GM19452 (cell line): ENCODE measurements at regions not wholly inside any gene's neighbourhood (a gene's known extent, or its start where the extent isn't known, plus 50 kb on each side); places are given as distances from the start of the nearest gene placed in this dataset.

Source experiments
- ATAC-seq: cut with Tn5 transposase; IDR thresholded peaks from one replicate; pipeline ENCODE4 v1.9.1; 2021; ENCODE audit not compliant: unreplicated experiment

DNA sequence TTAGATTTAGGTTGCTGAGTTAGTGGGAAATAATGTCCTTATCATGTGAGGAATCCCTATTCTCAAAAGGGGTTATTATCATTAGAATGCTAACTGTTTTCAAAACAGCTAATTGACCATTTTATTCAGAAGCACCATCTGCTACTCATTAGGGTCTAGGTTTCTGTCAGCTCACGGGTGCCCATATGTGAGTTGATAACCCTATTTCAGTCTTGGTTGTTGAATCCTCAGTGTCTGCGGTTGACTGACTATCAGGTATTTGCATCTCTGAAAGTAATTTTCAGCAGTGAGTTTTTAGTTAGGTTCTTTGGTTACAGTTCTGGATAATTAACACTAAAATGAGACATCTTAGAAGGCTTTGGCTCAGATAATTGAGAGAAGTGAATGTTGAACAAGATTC, 1404.0 kb downstream of the AACS start:
- ATAC-seq, result no peak

DNA sequence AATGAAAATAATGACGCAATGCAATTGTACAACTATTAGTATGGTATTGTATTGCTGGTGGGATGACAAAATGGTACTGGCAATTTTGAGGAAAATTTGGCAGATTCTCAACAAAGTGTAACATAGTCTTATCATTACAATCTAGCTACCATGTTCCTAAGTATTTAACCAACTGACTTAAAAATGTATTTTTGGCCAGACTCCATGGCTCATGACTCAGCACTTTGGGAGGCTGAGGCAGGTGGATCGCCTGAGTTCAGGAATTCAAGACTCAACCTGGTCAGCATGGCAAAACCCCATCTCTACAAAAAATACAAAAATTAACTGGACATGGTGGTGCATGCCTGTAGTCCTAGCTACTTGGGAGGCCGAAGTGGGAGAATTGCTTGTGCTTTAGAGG, 1409.5 kb downstream of the AACS start:
- ATAC-seq, result no peak

GRCh38 chr12:126480451-126480850, 1415.2 kb downstream of the AACS start:
- no peak for ATAC-seq

DNA sequence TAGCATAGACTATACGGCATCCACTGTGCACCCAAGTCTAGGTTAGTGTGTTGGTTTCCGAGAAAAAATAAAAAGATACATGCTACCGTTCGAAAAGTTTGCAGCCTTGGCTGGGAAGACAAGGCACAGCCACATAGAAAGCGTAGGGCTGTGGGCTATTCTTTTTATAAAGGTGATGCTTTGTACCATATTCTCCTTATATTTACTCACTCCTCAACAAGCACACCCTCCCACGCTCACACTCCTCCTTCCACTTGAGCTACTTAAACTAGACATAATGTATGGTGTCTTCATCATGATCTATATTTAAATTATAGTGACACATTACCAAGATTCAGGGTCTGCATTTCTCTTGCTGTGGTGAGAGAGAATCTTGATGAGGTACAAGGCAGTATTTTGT, 1416.5 kb downstream of the AACS start:
- no peak for ATAC-seq

DNA sequence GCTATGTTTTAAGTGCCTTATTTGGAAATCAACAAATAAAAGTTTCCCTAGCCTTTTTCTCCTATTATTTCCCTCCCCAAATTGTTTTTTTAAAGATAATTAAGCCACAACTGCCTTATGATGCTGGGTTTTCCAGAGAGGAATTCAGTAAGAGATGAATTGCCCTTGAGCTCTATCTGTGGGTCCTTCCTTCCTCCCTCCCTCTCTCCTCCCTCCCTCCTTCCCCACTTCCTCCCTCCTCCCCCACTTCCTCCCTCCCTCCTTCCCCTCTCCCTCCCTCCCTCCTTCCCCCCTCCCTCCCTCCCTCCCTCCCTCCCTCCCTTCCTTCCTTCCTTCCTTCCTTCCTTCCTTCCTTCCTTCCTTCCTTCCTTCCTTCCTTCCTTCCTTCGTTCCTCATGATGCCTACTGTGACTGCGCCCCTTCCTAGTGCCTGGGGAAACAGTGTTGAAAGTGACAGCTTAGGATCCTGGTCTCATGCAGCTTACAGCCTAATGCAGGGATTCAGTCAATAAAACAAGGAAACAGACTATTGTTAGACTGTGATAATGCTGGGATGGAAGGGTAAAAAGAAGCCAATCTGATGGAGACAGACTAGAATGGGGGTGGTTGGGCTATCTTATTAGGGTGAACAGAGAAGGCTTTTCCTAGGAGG, 1417.1 kb downstream of the AACS start:
- no peak for ATAC-seq

DNA sequence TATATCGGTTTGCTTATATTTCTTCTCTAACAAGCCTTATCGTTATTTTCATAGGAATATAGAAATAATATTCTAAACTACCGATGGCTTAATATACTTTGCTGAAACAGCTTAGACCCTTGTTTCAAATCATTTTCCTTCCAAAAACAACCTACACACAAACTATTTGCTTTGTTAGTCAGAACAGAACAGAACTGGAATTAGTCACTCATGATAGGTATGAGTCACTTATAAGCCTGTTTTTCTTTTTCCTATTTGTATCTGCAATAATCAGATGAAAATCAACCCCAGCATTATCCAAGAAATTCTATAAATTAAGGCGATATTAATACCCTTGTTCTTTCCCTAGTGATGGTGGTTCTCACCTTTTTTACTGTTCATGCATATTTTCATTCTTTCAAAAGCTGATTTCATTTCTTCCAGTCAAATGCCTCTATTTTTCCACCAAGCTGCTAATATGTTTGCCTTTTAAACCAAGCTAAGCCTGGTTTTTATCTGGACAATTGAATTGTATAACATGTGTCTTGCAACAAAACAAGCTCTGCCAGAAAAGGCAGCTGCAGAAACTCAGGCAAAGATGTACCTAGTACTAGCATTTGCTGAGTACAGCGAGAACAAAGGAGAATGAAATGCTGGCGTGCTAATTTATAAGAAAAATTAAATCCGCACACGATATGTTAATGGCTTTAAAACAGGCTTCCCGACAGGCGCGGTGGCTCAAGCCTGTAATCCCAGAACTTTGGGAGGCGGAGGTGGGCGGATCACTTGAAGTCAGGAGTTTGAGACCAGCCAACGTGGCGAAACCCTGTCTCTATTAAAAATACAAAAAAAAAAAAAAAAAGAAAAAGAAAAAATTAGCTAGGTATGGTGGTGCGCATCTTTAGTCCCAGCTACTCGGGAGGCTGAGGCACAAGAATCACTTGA, 1418.2 kb downstream of the AACS start:
- ATAC-seq, result no peak

DNA sequence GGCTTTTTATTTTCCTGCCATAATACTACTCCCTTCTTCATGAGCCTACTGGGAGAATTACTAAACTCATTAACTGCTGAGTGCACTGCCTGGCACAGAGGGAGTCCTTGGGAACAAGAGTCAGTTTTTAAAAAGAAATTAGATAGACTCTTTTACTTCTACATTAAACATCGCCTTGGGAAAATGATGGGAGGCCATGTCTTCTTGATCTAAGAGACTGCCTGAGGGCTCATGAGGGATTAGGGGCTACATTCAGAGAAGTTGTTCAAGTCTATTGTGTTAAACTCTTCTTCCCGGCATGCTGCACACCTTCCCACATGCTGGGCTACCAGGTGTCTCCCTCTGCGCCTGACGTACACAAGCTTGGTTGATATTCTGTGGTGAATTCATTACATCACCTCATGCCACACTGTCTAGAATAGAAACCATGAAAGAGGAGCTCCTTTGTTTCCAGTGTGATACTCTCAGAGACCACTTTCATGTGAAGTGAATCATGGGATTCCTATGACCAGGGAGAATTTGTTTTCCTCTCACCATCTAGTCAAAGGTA, 1422.3 kb downstream of the AACS start:
- ATAC-seq, result no peak

DNA sequence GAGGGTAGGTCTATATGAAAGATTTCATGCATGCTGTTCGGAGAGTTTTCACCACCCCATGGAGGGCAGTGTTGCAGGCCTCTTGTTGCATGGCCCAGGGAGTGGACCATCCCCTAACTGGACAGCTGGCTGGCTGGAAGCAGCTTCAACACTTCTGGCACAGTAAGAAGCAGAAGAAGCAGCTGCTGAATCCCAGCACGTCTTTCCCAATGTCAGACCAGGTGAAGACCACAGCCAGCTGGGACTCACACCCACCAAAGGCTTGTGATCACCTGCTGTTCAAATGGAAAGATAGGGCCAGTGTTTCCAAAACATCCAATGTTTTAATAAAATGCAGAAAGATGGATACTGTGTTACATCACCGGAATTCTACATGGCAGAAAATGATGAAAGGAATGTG, 1423.6 kb downstream of the AACS start:
- no peak for ATAC-seq

GRCh38 chr12:126492181-126492580, 1426.9 kb downstream of the AACS start:
- no peak for ATAC-seq

- no peak for ATAC-seq
Observed at GRCh38 chr12:126493366-126494108, 1428.3 kb downstream of the AACS start.

DNA sequence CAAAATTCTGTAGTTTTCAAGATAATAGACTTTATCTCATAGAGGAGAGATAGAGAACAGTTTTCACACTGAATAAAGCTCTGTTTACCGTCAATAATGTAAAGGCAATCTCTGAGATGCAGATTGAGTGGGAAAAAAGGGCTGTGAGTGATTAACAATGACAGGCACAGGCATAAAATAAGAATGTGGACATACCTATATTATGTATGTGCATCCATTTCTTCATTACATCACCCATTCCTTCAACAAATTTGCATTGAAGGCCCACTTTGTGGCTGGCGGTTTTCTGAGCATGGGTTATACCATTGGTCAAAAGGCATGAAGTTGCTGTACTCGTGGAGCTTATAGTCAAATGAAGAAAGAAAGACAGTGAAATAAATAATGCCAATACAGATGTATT, 1431.0 kb downstream of the AACS start:
- no peak for ATAC-seq

- no peak for ATAC-seq
Observed at GRCh38 chr12:126506426-126507182, 1441.4 kb downstream of the AACS start.

GRCh38 chr12:126507231-126507630, 1442.0 kb downstream of the AACS start:
- no peak for ATAC-seq

DNA sequence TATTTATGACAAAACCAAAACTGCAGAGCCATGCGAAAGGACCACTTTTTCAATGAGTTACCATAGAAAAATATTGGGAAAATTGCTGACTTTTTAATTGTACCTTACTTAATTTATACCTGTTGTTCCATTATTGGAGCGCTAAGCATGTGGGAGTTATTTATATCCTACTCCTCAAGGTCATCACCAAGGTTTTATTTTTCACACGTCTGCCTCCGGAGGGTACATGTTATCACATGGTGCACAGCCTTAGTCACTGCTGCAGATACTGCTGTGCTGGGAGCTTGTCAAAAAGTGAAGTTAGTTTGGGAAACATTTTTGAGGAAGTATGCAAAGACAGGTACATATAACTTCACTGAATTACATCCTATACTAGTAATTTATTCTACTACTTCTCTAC, 1444.3 kb downstream of the AACS start:
- no peak for ATAC-seq

DNA sequence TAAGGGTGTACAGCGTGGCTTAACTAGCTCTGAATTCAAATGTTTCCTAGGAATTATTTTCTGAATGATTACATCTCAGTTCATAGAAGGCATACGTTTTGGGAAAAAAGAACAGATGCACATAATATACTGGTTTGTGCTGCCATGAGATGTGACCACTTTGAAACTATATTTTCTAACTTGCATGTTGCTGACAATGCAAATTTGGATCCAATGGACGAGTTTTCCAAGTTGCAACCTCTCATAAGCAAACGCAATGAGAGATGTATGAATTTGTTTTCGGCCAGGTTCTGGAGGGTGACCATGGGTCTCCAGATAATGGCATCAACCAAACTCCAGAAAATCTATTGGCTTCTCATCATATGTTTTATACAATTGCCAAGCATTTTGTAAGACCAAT, 1445.4 kb downstream of the AACS start:
- ATAC-seq, result no peak

DNA sequence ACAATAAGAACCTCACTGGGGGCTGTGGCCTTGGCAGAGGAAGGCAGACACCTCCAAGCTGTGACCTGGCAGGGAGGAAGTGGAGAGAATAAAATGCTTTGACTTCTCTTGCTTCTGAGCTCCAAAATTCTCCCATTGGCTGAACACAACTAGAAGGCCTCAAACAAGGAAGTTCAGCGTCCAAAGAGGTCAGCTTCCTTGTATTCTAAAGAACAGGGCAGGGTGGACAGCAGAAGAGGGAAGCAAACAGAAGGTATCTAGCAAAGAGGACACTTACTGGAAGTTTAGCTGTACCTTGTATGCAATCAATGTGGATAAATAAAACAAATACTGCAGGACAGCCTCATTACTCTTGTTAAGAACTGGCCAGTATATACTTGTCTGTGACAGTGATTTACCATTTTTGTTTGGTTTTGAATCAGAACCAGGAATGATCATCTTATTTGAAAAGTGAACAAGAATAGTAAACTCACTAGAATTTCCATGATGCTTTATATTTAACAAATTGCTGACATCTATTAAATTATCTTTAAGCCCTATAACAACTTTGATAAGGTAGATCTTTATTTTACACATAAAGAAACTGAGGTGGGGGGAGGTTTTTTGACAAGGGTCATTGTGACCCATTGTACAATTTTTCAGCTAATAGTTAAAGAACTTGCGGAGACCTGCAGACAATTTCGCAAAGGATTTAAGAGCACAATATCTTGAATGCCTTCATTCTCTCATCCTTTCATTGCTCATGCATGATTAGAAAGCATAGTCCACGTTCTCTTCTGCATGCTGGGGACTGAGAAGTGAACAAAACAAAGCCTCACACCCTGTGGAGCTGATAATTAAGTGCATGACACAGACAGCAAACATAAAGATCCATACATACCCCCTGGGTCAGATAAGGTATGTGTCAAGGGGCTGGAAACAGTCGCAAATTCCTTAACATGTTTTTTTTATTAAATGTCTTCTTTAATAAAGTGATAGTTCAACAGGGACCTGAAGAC, 1448.0 kb downstream of the AACS start:
- no peak for ATAC-seq

- ATAC-seq, result no peak
Observed at GRCh38 chr12:126518596-126519200, 1453.5 kb downstream of the AACS start.

- no peak for ATAC-seq
Observed at GRCh38 chr12:126519833-126520232, 1454.6 kb downstream of the AACS start.

GRCh38 chr12:126523891-126524290, 1458.7 kb downstream of the AACS start:
- no peak for ATAC-seq
